H9 (cell line): ENCODE measurements at regions not wholly inside any gene's neighbourhood (a gene's known extent, or its start where the extent isn't known, plus 50 kb on each side); places are given as distances from the start of the nearest gene placed in this dataset.
"Not testable (repeated sequence)": the region's sequence is repeated elsewhere in the genome, so short reads cannot be mapped to it uniquely, and the experiment has no call there.

Experiments used
- DNase-seq: peaks from one replicate; pipeline ENCODE4 v3.0.0-alpha.2; 2017
- H2AFZ ChIP-seq: one replicate; pipeline ENCODE4 v1.6.1; 2013; ENCODE audit warnings: mild to moderate bottlenecking, low read length, control low read depth, moderate library complexity
- H2AK5ac ChIP-seq: 2 replicates; pipeline ENCODE4 v1.6.1; 2013; ENCODE audit warnings: low read length, control low read depth, mixed read lengths; ENCODE audit not compliant: insufficient read length
- H2BK120ac ChIP-seq: one replicate; pipeline ENCODE4 v1.6.1; 2013; ENCODE audit warnings: low read depth, mild to moderate bottlenecking, low read length, control low read depth, inconsistent platforms; ENCODE audit not compliant: poor library complexity, severe bottlenecking
- H2BK12ac ChIP-seq: 2 replicates; pipeline ENCODE4 v1.6.1; 2013; ENCODE audit warnings: low read length, control low read depth, mixed read lengths, low read depth; ENCODE audit not compliant: insufficient read length
- H2BK15ac ChIP-seq: 2 replicates; pipeline ENCODE4 v1.6.1; 2013; ENCODE audit warnings: low read depth, low read length, control low read depth
- H2BK20ac ChIP-seq: one replicate; pipeline ENCODE4 v1.6.1; 2013; ENCODE audit warnings: low read depth, mild to moderate bottlenecking, low read length, control low read depth, inconsistent platforms; ENCODE audit not compliant: poor library complexity, severe bottlenecking
- H2BK5ac ChIP-seq: 2 replicates; pipeline ENCODE4 v1.6.1; 2013; ENCODE audit warnings: low read length, control low read depth, mixed read lengths; ENCODE audit not compliant: insufficient read length
- H3K14ac ChIP-seq: 2 replicates; pipeline ENCODE4 v1.6.1; 2013; ENCODE audit warnings: low read length, control low read depth; ENCODE audit not compliant: insufficient read depth
- H3K18ac ChIP-seq: 2 replicates; pipeline ENCODE4 v1.6.1; 2013; ENCODE audit warnings: low read depth, mild to moderate bottlenecking, mixed read lengths, low read length, control low read depth; ENCODE audit not compliant: insufficient read length
- H3K23ac ChIP-seq: 2 replicates; pipeline ENCODE4 v1.6.1; 2013; ENCODE audit warnings: low read length, control low read depth, mixed read lengths, low read depth; ENCODE audit not compliant: insufficient read length
- H3K23me2 ChIP-seq: 2 replicates; pipeline ENCODE4 v1.6.1; 2013; ENCODE audit warnings: low read depth, mild to moderate bottlenecking, mixed read lengths, low read length, control low read depth; ENCODE audit not compliant: insufficient read length, poor library complexity, severe bottlenecking
- H3K27ac ChIP-seq: 2 replicates; pipeline ENCODE4 v1.5.1; 2013; ENCODE audit warnings: low read length, control low read depth, mixed read lengths, low read depth; ENCODE audit not compliant: insufficient read length
- H3K27me3 ChIP-seq: 2 replicates; pipeline ENCODE4 v1.6.1; 2013; ENCODE audit warnings: low read length, control low read depth, inconsistent platforms; ENCODE audit not compliant: insufficient read depth
- H3K4ac ChIP-seq: 2 replicates; pipeline ENCODE4 v1.6.1; 2013; ENCODE audit warnings: low read depth, mild to moderate bottlenecking, control low read depth, inconsistent platforms, low read length, moderate library complexity
- H3K4me1 ChIP-seq: 2 replicates; pipeline ENCODE4 v1.6.1; 2013; ENCODE audit warnings: low read length, control low read depth, inconsistent platforms; ENCODE audit not compliant: insufficient read depth
- H3K4me2 ChIP-seq: 2 replicates; pipeline ENCODE4 v1.6.1; 2013; ENCODE audit warnings: low read length, control low read depth, mixed read lengths; ENCODE audit not compliant: insufficient read length, insufficient read depth
- H3K56ac ChIP-seq: 2 replicates; pipeline ENCODE4 v1.6.1; 2013; ENCODE audit warnings: low read depth, mild to moderate bottlenecking, mixed read lengths, low read length, control low read depth; ENCODE audit not compliant: insufficient read length
- H3K79me1 ChIP-seq: 2 replicates; pipeline ENCODE4 v1.6.1; 2013; ENCODE audit warnings: low read depth, mild to moderate bottlenecking, moderate library complexity, low read length, control low read depth, inconsistent platforms; ENCODE audit not compliant: insufficient read depth, poor library complexity, severe bottlenecking
- H3K79me2 ChIP-seq: 2 replicates; pipeline ENCODE4 v1.6.1; 2013; ENCODE audit warnings: low read length, control low read depth, inconsistent platforms; ENCODE audit not compliant: insufficient read depth
- H3K9ac ChIP-seq: 2 replicates; pipeline ENCODE4 v1.6.1; 2013; ENCODE audit warnings: low read length, control low read depth, mixed read lengths; ENCODE audit not compliant: insufficient read length; ENCODE audit errors: extremely low read depth
- H3K9me3 ChIP-seq: one replicate; pipeline ENCODE4 v1.6.1; 2013; ENCODE audit warnings: low read depth, low read length, inconsistent platforms; ENCODE audit not compliant: control insufficient read depth
- H3T11ph ChIP-seq: one replicate; pipeline ENCODE4 v1.6.1; 2013; ENCODE audit warnings: mild to moderate bottlenecking, low read length, control low read depth, inconsistent platforms
- H4K20me1 ChIP-seq: one replicate; pipeline ENCODE4 v1.6.1; 2013; ENCODE audit not compliant: control insufficient read depth, insufficient read length, insufficient read depth
- H4K5ac ChIP-seq: 2 replicates; pipeline ENCODE4 v1.6.1; 2013; ENCODE audit warnings: low read depth, mild to moderate bottlenecking, mixed read lengths, low read length, control low read depth; ENCODE audit not compliant: insufficient read length
- H4K8ac ChIP-seq: replicated peaks from 2 replicates; pipeline ENCODE4 v1.6.1; 2013; ENCODE audit warnings: low read length, control low read depth, mixed read lengths, low read depth; ENCODE audit not compliant: insufficient read length
- H4K91ac ChIP-seq: 2 replicates; pipeline ENCODE4 v1.6.1; 2013; ENCODE audit warnings: low read depth, mild to moderate bottlenecking, moderate library complexity, mixed read lengths, low read length, control low read depth; ENCODE audit not compliant: insufficient read length
- H3K27ac Mint-ChIP-seq, 3 experiments: 2 replicates in 2 of 3; 3 replicates in 1 of 3; pipeline ENCODE4 v1.8.0; 2020 to 2021; ENCODE audit warnings: mixed read lengths in 3 of 3, mild to moderate bottlenecking in 1 of 3, moderate library complexity in 1 of 3
- H3K27me3 Mint-ChIP-seq: 2 replicates; pipeline ENCODE4 v1.8.0; 2021; ENCODE audit warnings: low read depth, mild to moderate bottlenecking, moderate library complexity, mixed read lengths
- H3K36me3 Mint-ChIP-seq, 3 experiments: 2 replicates in 2 of 3; 3 replicates in 1 of 3; pipeline ENCODE4 v1.8.0; 2020 to 2021; ENCODE audit warnings: low read depth in 3 of 3, mixed read lengths in 3 of 3; ENCODE audit not compliant: insufficient read depth in 1 of 3
- H3K4me1 Mint-ChIP-seq, 2 experiments: 2 replicates each; pipeline ENCODE4 v1.8.0; 2020; ENCODE audit warnings: mixed read lengths in 2 of 2
- H3K4me3 Mint-ChIP-seq, 2 experiments: 2 replicates in 1 of 2; 3 replicates in 1 of 2; pipeline ENCODE4 v1.8.0; 2020 to 2021; ENCODE audit warnings: mild to moderate bottlenecking in 2 of 2, mixed read lengths in 2 of 2, moderate library complexity in 1 of 2
- H3K9me3 Mint-ChIP-seq, 2 experiments: 2 replicates in 1 of 2; 3 replicates in 1 of 2; pipeline ENCODE4 v1.8.0; 2020; ENCODE audit warnings: mild to moderate bottlenecking in 2 of 2, mixed read lengths in 2 of 2, moderate library complexity in 1 of 2
- CTCF ChIP-seq: fragments of 200-600 bp; sonication (generic); conservative IDR thresholded peaks from 3 replicates; pipeline ENCODE4 v1.8.0; 2021; ENCODE audit warnings: antibody characterized with exemption, mild to moderate bottlenecking
- WGBS: extraction: QIAGEN DNeasy Blood & Tissue Kit; methylation state at CpG from one replicate; pipeline ENCODE4 v1.1.7; 2013; ENCODE audit warnings: missing lambda C conversion rate, low lambda C conversion rate, mixed read lengths; ENCODE audit not compliant: insufficient read length; ENCODE audit errors: extremely low coverage; 5-methylcytosine and 5-hydroxymethylcytosine counted together

DNA sequence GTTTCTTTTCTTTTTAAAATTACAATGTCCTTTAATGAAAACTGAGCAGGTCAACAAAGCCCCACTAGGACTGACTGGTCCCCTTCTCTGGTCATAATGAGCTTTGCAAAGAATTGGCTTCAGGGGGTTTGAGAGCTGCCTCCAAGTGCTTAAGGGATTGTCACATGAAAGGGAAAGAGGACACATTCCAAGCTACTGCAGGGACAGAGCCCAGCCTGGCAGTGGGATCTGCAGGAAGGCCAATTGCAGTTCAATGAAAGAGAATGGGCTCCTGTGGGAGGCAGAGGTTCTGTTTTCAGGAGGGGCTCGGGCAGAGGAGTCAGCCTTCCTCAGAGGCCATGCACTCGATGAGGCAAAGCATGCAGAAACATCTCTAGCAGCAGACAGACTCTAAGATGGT, 84.1 kb upstream of the ACKR3 start:
- Histone ChIP-seq H3K27ac (no peak overlapping the region), H3K4ac (no peak overlapping the region), H3K56ac (no peak overlapping the region), H3K9me3 (no peaks in the 10 kb centered on the region), H4K8ac (no peak overlapping the region), H4K91ac (no peak overlapping the region), H2BK12ac (no peak overlapping the region), H2AK5ac (no peak overlapping the region), H2BK15ac (no peak overlapping the region), H3K18ac (no peak overlapping the region), H3K4me1 (no peaks in the 10 kb centered on the region; the same call in 1 of the 2 replicates), H3K4me2 (no peak overlapping the region), H3K79me2 (no peaks in the 10 kb centered on the region), H3K9ac (no peak overlapping the region), H3K23me2 (no peaks in the 10 kb centered on the region), H2BK5ac (no peak overlapping the region), H3T11ph (no peak overlapping the region), H3K27me3 (no peaks in the 10 kb centered on the region), H3K79me1 (no peaks in the 10 kb centered on the region), H2BK20ac (no peak overlapping the region), H4K5ac (no peak overlapping the region), H4K20me1 (no peaks in the 10 kb centered on the region), H3K23ac (no peak overlapping the region), H3K14ac (no peak overlapping the region), H2AFZ (no peak overlapping the region), H2BK120ac (no peak overlapping the region)
- DNase-seq, result no peak
- no peak for TF ChIP-seq CTCF
- peak overlapping the region in 1 of 3 experiments; percentile 14; a peak in 1 of 7 replicates for H3K27ac Mint-ChIP-seq
- peaks cover 12 to 18% of the 10 kb centered on the region in 2 experiments for H3K4me1 Mint-ChIP-seq
- no peak overlapping the region for H3K4me3 Mint-ChIP-seq
- no CpG with 5 or more reads among the region's 2 CpGs for WGBS
- H3K36me3 Mint-ChIP-seq, result peaks cover 0 to 13% (median 3%) of the 10 kb centered on the region in 3 experiments; a peak in 4 of 7 replicates
- peaks cover 4 to 7% of the 10 kb centered on the region in 2 experiments; a peak in 4 of 5 replicates for H3K9me3 Mint-ChIP-seq
- no peaks in the 10 kb centered on the region for H3K27me3 Mint-ChIP-seq

- DNase-seq, H3K4me3 Mint-ChIP-seq, H3K23me2 ChIP-seq, H3K4me1 ChIP-seq, H2AK5ac ChIP-seq, H3K14ac ChIP-seq, H4K20me1 ChIP-seq, H2BK5ac ChIP-seq, H3K9ac ChIP-seq, H3K23ac ChIP-seq, H3K27ac ChIP-seq, H2BK120ac ChIP-seq, H3K27me3 ChIP-seq, H3T11ph ChIP-seq, H3K9me3 Mint-ChIP-seq, H3K4ac ChIP-seq, H3K27me3 Mint-ChIP-seq, H4K8ac ChIP-seq, H2BK20ac ChIP-seq, H2AFZ ChIP-seq, H2BK15ac ChIP-seq, H4K91ac ChIP-seq, H3K79me1 ChIP-seq, H3K18ac ChIP-seq, H2BK12ac ChIP-seq, H4K5ac ChIP-seq, H3K56ac ChIP-seq, H3K4me2 ChIP-seq, H3K9me3 ChIP-seq, H3K79me2 ChIP-seq: not testable (repeated sequence)
- H3K27ac Mint-ChIP-seq, result peak overlapping the region in 2 of 3 experiments; percentile 52 to 76; a peak in 2 of 7 replicates
- peaks cover 12 to 18% of the 10 kb centered on the region in 2 experiments for H3K4me1 Mint-ChIP-seq
- peaks cover 3 to 20% (median 15%) of the 10 kb centered on the region in 3 experiments; a peak in 5 of 7 replicates for H3K36me3 Mint-ChIP-seq
- WGBS, result no CpG with 5 or more reads among the region's 5 CpGs
Measured at GRCh38 chr2:236489083-236489482, 80.5 kb upstream of the ACKR3 start.
